NCI-H69 (cell line): ENCODE measurements at regions not wholly inside any gene's neighbourhood (a gene's known extent, or its start where the extent isn't known, plus 50 kb on each side); places are given as distances from the start of the nearest gene placed in this dataset.
A peak's percentile ranks its signal among the peaks of the same experiment; 100 is the strongest.
"Not testable (repeated sequence)": the region's sequence is repeated elsewhere in the genome, so short reads cannot be mapped to it uniquely, and the experiment has no call there.

Source experiments
- DNase-seq: peaks from one replicate; lab custom pipeline; 2025; lab: John Stamatoyannopoulos, UW

GRCh38 chr4:12943069-12943468, 541.1 kb downstream of the RAB28 start:
- no peak for DNase-seq

DNA sequence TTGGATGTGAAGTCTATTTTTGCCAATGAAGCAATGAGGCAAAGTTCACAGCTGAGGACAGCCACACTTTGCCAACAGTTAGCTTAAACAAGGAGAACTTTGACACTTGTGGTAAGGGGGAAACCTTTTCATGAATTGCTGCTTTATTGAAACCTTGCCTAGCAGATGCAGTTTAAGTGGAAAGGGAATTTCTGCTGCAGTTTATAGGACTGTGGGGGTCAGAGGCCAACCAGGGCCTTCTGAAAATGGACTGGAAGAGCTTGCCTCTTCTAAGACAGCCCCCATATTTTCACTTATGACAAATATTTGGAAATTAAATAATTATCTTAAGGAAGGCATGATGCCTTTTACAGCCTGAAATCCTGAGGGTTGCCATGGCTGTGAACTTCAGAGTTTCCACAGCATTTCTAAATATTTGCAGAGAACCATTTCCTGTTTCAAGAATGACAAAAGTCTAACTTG, 550.3 kb downstream of the RAB28 start:
- DNase-seq, result no peak

DNA sequence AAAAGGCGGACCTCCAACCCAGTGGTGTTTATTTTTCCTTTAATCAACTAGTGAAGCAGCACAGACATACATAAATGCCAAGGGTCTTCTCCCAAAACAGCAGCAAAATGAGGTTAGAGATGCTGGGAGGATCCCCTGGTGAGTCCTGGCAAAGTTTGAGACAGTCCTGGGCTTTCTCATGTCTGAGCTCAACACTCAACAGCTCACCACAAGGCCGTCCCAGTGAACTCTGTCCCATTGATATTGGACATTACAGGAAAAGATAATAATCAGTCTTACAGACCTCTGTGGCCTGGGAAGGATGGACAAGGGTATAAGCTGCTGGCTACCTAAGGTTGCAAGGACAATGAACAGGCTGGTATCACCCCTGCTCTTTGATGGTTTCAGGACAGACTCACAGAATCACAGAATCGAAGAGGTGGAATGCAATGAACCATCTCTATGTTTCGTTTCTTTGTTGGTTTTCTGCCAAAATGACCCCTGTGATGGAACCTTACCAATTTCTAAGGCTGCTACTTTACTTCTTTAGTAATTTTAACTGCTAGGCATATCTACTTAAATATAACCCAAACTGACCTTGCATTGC, 551.8 kb downstream of the RAB28 start:
- DNase-seq, result no peak

DNA sequence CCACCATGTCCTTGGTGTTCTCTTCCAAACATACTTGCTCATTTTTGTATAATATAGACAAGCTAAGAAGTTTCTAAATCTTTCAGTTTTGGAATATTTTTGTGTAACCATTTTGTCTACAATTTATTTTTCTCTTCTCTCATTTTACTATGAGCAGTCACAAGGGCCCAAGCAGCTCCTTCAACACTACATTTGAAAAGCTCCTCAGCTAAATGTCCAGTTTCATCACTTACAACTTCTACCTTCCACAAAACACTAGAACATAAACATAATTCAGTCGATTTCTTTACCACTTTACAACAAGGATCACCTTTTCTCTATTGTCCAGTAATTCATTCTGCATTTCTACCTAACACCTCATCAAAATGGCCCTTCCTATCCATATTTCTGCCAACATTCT, 554.4 kb downstream of the RAB28 start:
- no peak for DNase-seq

DNA sequence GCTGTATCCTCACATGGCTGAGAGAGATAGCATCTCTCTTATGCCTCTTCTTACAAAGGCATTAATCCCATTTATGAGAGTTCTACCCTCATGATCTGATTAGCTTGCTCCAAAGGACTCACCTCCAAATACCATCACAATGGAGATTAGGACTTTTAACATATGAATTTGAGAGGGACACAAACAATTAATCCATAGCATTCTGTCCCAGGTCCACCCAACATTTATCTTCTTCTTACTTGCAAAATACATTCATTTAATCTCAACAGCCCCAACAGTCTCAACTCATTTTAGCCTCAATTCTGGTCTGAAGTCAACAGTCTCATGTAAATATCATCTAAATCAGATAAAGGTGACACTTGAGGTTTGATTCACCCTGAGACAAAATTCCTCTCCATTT, 555.4 kb downstream of the RAB28 start:
- no peak for DNase-seq

- peak; percentile 59 for DNase-seq
Observed at GRCh38 chr4:12926189-12927066, 557.7 kb downstream of the RAB28 start.

DNA sequence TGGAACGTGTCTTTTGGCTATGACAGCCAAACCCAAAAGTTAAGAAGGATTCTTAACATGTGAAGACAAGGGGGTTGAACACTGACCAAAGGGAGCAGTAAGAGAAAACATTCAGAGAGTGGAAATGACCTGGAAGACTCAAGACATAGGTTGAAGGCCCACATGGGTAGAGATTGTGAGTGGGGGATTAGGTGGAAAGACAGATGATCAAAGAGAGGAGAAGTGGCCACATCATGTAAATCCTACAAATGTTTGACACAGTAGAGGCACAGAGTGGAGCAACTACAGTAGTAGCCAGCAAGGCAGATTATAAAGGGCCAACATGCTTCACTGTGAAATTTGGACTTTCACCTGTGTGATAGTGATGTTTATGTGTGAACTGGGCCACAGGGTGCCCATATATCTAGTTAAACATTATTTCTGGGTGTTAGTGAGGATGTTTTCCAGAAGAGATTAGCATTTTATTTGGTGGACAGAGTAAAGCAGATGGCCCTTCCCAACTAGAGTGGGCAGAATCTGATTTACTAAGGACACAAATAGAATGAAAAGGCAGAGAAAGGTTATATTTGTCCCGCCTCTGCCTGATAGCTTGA, 559.3 kb downstream of the RAB28 start:
- no peak for DNase-seq

GRCh38 chr4:12924253-12924652, 559.9 kb downstream of the RAB28 start:
- peak; percentile 3 for DNase-seq

DNA sequence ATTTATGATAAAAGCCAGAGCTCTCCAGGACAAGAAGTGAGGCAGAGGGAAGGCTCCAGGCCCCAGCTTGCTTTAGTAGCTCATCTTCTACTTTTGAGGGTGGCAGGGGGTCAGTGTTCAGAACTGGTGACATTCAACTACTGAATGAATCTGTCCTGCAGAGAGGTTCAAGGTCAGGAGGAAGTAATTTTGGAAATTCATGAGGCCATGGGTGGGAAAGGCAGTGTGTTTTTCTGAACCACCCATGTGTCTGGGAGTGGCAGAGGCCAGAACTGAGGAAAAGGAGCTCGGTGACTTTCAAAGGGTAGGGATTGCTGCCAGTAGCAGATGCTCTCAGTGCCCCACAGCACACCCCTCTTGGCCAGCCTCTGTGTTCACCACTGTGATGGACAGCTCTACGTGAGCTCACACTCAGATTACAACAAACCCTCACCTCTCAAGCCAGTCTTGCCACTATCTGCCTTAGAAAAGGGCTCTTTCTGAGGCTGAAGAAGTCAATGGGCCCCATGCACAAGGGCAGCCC, 571.2 kb downstream of the RAB28 start:
- DNase-seq, result no peak

GRCh38 chr4:12911750-12912358, 572.3 kb downstream of the RAB28 start:
- no peak for DNase-seq

GRCh38 chr4:12903640-12904039, 580.5 kb downstream of the RAB28 start:
- not testable (repeated sequence) for DNase-seq

- DNase-seq, result no peak
Observed at GRCh38 chr4:12902735-12903134, 581.4 kb downstream of the RAB28 start.

DNA sequence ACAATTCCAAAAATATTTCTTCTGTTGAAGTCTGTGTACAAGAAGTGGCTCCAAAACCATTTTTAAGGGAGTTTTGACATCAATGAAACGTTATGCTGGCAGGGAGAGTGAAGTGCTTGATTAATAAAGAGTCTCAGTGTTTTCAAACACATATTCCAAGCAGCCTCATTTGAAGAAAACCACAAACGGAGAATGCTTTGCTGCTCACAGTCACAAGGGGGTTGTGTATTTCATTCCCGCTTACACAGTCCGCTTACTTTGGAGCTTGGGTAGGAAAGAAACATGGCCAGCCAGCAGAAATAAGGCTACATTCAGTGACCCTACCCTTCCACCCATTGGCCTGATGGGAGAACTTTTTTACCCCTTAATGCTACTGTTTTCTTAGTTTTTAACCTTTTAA, 586.2 kb downstream of the RAB28 start:
- no peak for DNase-seq

DNA sequence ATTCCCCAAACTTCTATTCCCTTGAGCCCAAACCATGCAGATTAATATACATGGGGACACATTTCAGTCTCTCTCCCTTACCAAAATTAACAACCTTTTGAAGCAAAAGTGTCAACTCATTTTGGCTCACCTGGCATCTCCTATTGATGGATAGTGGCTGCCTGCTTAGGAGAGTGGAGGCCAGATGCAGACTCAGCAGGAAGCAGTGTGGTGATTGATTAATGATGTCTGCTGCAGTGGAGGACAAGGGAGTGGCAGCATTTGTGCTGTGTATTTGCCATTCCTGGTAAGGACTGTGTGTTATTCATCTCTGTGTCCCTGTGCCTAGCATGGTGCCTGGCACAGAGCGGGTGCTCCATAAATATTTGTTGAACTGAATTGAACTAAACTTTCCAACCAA, 590.1 kb downstream of the RAB28 start:
- DNase-seq, result peak; percentile 74

DNA sequence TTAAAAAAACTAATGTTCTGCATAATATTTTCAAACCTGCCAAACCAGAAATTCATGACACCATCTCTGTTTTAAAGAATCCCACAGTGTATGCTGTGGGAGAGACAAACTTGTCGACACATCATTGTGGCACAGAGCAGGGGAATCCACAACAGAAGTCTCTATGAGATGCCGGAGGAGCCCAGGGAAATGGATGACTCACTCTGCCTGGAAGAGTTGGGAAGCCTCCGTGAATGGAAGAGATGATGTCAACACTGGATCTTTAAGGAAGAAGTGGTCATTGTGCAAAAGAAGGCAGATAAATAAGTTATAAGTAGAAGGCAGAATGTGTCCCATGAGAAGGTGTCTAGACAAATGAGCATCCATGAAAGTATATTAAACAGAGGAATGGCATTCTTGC, 595.1 kb downstream of the RAB28 start:
- no peak for DNase-seq

DNA sequence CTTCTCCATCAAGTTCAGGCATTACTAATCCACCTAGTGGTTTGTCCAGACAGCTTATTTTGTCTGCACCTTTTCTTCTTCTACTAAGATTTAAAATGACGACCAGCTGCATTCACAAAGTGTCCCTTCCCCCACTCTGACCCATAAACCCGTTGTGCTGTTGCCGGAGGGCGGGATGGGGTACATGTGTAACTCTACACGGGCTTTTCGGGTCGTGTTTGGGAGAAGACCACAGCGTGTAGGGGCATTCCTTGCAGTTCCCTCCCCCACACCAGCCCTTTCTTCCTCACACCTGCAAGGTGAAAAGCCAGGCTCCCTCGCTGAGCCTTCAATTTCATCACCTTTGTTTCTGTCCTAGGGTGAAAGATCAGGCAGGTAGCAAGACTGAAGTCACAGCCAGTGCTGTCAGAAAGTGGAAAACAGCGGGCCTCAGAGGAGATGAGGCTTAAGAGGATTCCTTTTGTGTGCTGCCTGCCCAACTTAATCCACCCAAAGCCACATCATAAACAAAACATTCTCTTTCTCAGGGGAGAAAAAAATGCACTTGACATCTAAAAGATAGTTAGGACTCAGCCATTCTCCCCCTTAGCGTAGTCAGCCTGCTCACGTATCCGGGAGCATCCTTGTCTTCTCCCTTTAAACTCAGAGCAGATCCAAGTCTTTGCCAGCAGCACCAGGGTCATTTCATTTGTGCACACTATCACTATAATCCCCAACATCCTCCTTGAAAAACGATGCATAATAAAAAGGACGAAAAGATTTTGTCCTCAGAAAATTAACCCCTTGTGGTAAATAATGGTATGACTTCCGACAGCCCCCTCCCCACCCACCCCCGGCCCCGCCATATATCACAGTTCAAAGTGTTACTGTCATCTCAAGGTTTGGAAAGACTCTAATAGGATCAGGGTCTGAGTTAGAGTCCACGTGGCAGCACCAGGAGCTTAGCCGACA, 599.0 kb downstream of the RAB28 start:
- DNase-seq, result no peak

DNA sequence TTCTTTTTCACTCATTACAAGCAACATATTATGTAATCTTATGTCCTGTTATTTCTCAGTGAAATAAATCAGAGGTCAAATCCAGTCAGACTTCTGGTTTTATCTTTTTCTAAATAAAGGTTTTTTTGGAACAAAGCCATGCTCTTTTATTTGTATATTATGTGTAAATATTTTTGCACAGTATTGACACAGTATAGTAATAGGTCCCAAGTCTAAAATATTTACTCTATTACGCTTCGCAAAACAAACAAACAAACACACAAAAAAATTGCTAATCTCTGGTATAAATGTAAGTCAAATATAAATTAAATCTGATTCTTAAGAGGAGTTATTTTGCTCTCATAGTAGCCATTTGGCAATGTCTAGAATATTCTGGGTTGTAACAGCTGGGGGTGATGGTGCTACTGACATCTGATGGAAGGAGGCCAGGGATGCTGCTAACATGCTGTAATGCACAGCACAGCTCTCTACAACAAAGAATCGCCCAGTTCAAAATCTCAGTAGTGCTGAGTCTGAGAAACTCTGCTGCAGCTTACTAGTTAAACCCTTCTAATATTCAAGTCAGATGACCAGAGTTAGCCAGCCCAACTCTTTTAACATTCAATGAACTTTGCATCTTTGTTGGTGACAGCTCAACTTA, 602.1 kb downstream of the RAB28 start:
- peak; percentile 15 for DNase-seq

DNA sequence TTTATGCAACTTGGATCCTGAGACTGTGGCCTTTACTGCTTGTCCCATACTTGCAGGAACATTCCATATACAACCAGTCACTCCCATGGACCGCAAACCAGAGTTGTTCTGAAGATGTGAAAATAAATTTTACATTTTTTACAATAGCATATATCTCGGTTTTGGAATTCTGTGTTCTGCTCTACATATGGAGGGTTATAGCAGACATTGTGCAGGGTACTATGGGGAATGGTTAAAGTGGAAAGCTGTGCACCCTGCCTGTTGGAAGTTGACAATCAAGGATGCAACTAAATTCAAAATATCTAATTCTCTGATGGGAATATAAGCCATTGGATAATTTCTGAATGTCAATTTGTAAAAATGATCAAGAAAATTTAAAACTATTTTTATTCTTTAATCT, 603.3 kb downstream of the RAB28 start:
- no peak for DNase-seq

- DNase-seq, result no peak
Observed at GRCh38 chr4:12879496-12879895, 604.6 kb downstream of the RAB28 start.

- peak; percentile 7 for DNase-seq
Observed at GRCh38 chr4:12875640-12876243, 608.4 kb downstream of the RAB28 start.
